ENCODE measurements at regions not wholly inside any gene's neighbourhood (a gene's known extent, or its start where the extent isn't known, plus 50 kb on each side); places are given as distances from the start of the nearest gene placed in this dataset.

- Histone ChIP-seq H3K27ac (ENCODE audit: low read depth in 1 of 2, low read length in 2 of 2) (no peak overlapping the region), H3K4me3 (ENCODE audit: low read depth in 1 of 3, low read length in 3 of 3) (no peak overlapping the region), H3K9ac (ENCODE audit: low read depth in 1 of 2, low read length in 2 of 2) (no peak overlapping the region), H3K36me3 (ENCODE audit: control insufficient read depth in 4 of 4, insufficient read depth in 3 of 4, low read depth in 1 of 4, low read length in 3 of 4) (no peaks in the 10 kb centered on the region), H3K4me1 (ENCODE audit: control insufficient read depth in 4 of 4, insufficient read depth in 4 of 4, low read length in 3 of 4) (peaks cover 0 to 1% (median 0%) of the 10 kb centered on the region in 4 donors), H3K27me3 (ENCODE audit: control insufficient read depth in 4 of 4, insufficient read depth in 4 of 4, low read length in 3 of 4) (no peaks in the 10 kb centered on the region), H3K9me3 (ENCODE audit: control insufficient read depth in 4 of 4, low read length in 3 of 4) (no peaks in the 10 kb centered on the region)
- WGBS = 85% methylated on average over 8 of the region's 8 CpGs
- TF ChIP-seq JUND (IDR thresholded peaks at IDR 0.05) (no peak), HNF4G (IDR thresholded peaks at IDR 0.05) (no peak), RXRA (IDR thresholded peaks at IDR 0.05) (no peak), TAF1 (conservative IDR thresholded peaks at IDR 0.05) (no peak), CTCF (IDR thresholded peaks at IDR 0.05; ENCODE audit: low read depth, low read length, missing input control) (no peak), REST (IDR thresholded peaks at IDR 0.05) (no peak), MAX (IDR thresholded peaks at IDR 0.05) (no peak), YY1 (IDR thresholded peaks at IDR 0.05) (no peak), GABPA (IDR thresholded peaks at IDR 0.05 in 1 of 2, conservative IDR thresholded peaks at IDR 0.05 in 1 of 2) (no peak), FOXA2 (IDR thresholded peaks at IDR 0.05) (no peak), FOXA1 (IDR thresholded peaks at IDR 0.05) (no peak), EGR1 (IDR thresholded peaks at IDR 0.05; ENCODE audit: low read depth in 2 of 2) (no peak), SP1 (IDR thresholded peaks at IDR 0.05) (no peak), ZBTB33 (IDR thresholded peaks at IDR 0.05) (no peak)
- DNase-seq (ENCODE audit: low spot score) = no peak
Measured at GRCh38 chr11:70519117-70519516, 120.8 kb downstream of the CTTN start.

GRCh38 chr11:70521475-70522308, 123.4 kb downstream of the CTTN start:
- H3K27me3 ChIP-seq (ENCODE audit: control insufficient read depth in 4 of 4, insufficient read depth in 4 of 4, low read length in 3 of 4) = no peaks in the 10 kb centered on the region
- H3K4me1 ChIP-seq (ENCODE audit: control insufficient read depth in 4 of 4, insufficient read depth in 4 of 4, low read length in 3 of 4) = no peaks in the 10 kb centered on the region
- no peaks in the 10 kb centered on the region for H3K9me3 ChIP-seq (ENCODE audit: control insufficient read depth in 4 of 4, low read length in 3 of 4)
- H3K4me3 ChIP-seq (ENCODE audit: low read depth in 1 of 3, low read length in 3 of 3) = no peak overlapping the region
- H3K36me3 ChIP-seq (ENCODE audit: control insufficient read depth in 4 of 4, insufficient read depth in 3 of 4, low read depth in 1 of 4, low read length in 3 of 4) = no peaks in the 10 kb centered on the region
- TF ChIP-seq MAX (IDR thresholded peaks at IDR 0.05) = no peak
- TF ChIP-seq HNF4A (conservative IDR thresholded peaks at IDR 0.05) = no peak
- TF ChIP-seq RAD21 (IDR thresholded peaks at IDR 0.05) = no peak
- no peak for TF ChIP-seq CTCF (IDR thresholded peaks at IDR 0.05; ENCODE audit: low read depth, low read length, missing input control)
- no peak for TF ChIP-seq REST (IDR thresholded peaks at IDR 0.05)
- no peak for TF ChIP-seq YY1 (IDR thresholded peaks at IDR 0.05)
- H3K27ac ChIP-seq (ENCODE audit: low read depth in 1 of 2, low read length in 2 of 2) = no peak overlapping the region
- H3K9ac ChIP-seq (ENCODE audit: low read depth in 1 of 2, low read length in 2 of 2) = no peak overlapping the region
- DNase-seq (ENCODE audit: low spot score) = no peak
- WGBS = 90% methylated on average over 22 of the region's 22 CpGs

Data from liver (tissue), 8 donors.